Mesothelial cell of epicardium (in vitro differentiated cells): ENCODE measurements at regions not wholly inside any gene's neighbourhood (a gene's known extent, or its start where the extent isn't known, plus 50 kb on each side); places are given as distances from the start of the nearest gene placed in this dataset.

Source experiments
- DNase-seq, 2 experiments: peaks; one replicate each; pipeline ENCODE4 v3.0.0; 2021; ENCODE audit warnings: low spot score in 2 of 2; ENCODE audit not compliant: unreplicated experiment in 2 of 2
- H3K27ac Mint-ChIP-seq: 2 replicates; pipeline ENCODE4 v1.8.0; 2021; ENCODE audit warnings: mixed read lengths
- H3K27me3 Mint-ChIP-seq: 2 replicates; pipeline ENCODE4 v1.8.0; 2021; ENCODE audit warnings: low read depth, mixed read lengths
- H3K36me3 Mint-ChIP-seq: 2 replicates; pipeline ENCODE4 v1.8.0; 2021; ENCODE audit warnings: mixed read lengths
- H3K4me1 Mint-ChIP-seq: 2 replicates; pipeline ENCODE4 v1.8.0; 2021; ENCODE audit warnings: mixed read lengths
- H3K4me3 Mint-ChIP-seq: 2 replicates; pipeline ENCODE4 v1.8.0; 2021; ENCODE audit warnings: mild to moderate bottlenecking, moderate library complexity, mixed read lengths
- H3K9me3 Mint-ChIP-seq: 2 replicates; pipeline ENCODE4 v1.8.0; 2021; ENCODE audit warnings: mixed read lengths
- CTCF ChIP-seq: fragments of 200-600 bp; sonication (generic); IDR thresholded peaks from one replicate; pipeline ENCODE4 v1.5.0; 2021; ENCODE audit warnings: antibody characterized with exemption; ENCODE audit not compliant: unreplicated experiment

GRCh38 chr5:25119650-25120049 is 474.9 kb upstream of the CDH10 start:
- TF ChIP-seq CTCF: peak; percentile 64
- Mint-ChIP-seq H3K4me3 (no peak overlapping the region), H3K4me1 (no peaks in the 10 kb centered on the region), H3K27me3 (no peaks in the 10 kb centered on the region), H3K36me3 (no peaks in the 10 kb centered on the region), H3K9me3 (peaks cover 4% of the 10 kb centered on the region), H3K27ac (no peak overlapping the region)
- DNase-seq: no peak

GRCh38 chr5:25107853-25108252 is 463.1 kb upstream of the CDH10 start:
- no peaks in the 10 kb centered on the region for H3K27me3 Mint-ChIP-seq
- TF ChIP-seq CTCF: no peak
- no peaks in the 10 kb centered on the region for H3K4me1 Mint-ChIP-seq
- H3K36me3 Mint-ChIP-seq: no peaks in the 10 kb centered on the region
- H3K9me3 Mint-ChIP-seq: peaks cover 5% of the 10 kb centered on the region
- H3K27ac Mint-ChIP-seq: no peak overlapping the region
- H3K4me3 Mint-ChIP-seq: no peak overlapping the region
- no peak for DNase-seq

- Mint-ChIP-seq H3K9me3 (no peaks in the 10 kb centered on the region), H3K4me3 (no peak overlapping the region), H3K36me3 (no peaks in the 10 kb centered on the region), H3K4me1 (no peaks in the 10 kb centered on the region), H3K27ac (no peak overlapping the region), H3K27me3 (no peaks in the 10 kb centered on the region)
- no peak for DNase-seq
- TF ChIP-seq CTCF: no peak
Observed at GRCh38 chr5:25099538-25099937, 454.8 kb upstream of the CDH10 start.

GRCh38 chr5:25095261-25095660 is 450.5 kb upstream of the CDH10 start:
- H3K4me3 Mint-ChIP-seq: no peak overlapping the region
- H3K27me3 Mint-ChIP-seq: no peaks in the 10 kb centered on the region
- no peaks in the 10 kb centered on the region for H3K36me3 Mint-ChIP-seq
- H3K4me1 Mint-ChIP-seq: no peaks in the 10 kb centered on the region
- no peaks in the 10 kb centered on the region for H3K9me3 Mint-ChIP-seq
- TF ChIP-seq CTCF: no peak
- no peak for DNase-seq
- H3K27ac Mint-ChIP-seq: no peak overlapping the region

- no peak overlapping the region for H3K4me3 Mint-ChIP-seq
- H3K36me3 Mint-ChIP-seq: no peaks in the 10 kb centered on the region
- no peak overlapping the region for H3K27ac Mint-ChIP-seq
- no peaks in the 10 kb centered on the region for H3K4me1 Mint-ChIP-seq
- no peaks in the 10 kb centered on the region for H3K27me3 Mint-ChIP-seq
- TF ChIP-seq CTCF: no peak
- H3K9me3 Mint-ChIP-seq: no peaks in the 10 kb centered on the region
- DNase-seq: no peak
Observed at GRCh38 chr5:25094219-25094618, 449.4 kb upstream of the CDH10 start.

- no peak overlapping the region for H3K27ac Mint-ChIP-seq
- TF ChIP-seq CTCF: no peak
- H3K4me3 Mint-ChIP-seq: no peak overlapping the region
- H3K27me3 Mint-ChIP-seq: no peaks in the 10 kb centered on the region
- no peak for DNase-seq
- H3K4me1 Mint-ChIP-seq: no peaks in the 10 kb centered on the region
- H3K36me3 Mint-ChIP-seq: no peaks in the 10 kb centered on the region
- peaks cover 3% of the 10 kb centered on the region for H3K9me3 Mint-ChIP-seq
Observed at GRCh38 chr5:25091921-25092320, 447.1 kb upstream of the CDH10 start.
